ENCODE measurements at regions not wholly inside any gene's neighbourhood (a gene's known extent, or its start where the extent isn't known, plus 50 kb on each side); places are given as distances from the start of the nearest gene placed in this dataset.

GRCh38 chr1:36621531-36621930, 138.8 kb upstream of the CSF3R start:
- TF ChIP-seq CTCF (conservative IDR thresholded peaks at IDR 0.05; ENCODE audit: low read depth, low read length) = no peak
- TF ChIP-seq EZH2 (IDR thresholded peaks at IDR 0.05; ENCODE audit: borderline replicate concordance, low read depth, low read length, poor library complexity, severe bottlenecking) = no peak

Data from A673 (cell line).